WTC11 (cell line): ENCODE measurements at regions not wholly inside any gene's neighbourhood (a gene's known extent, or its start where the extent isn't known, plus 50 kb on each side); places are given as distances from the start of the nearest gene placed in this dataset.

Experiments
- ATAC-seq: fragments of 200-7000 bp; cut with Tn5 transposase; 2 replicates; pipeline ENCODE4 v1.10.0; 2021; ENCODE audit warnings: mild to moderate bottlenecking, moderate library complexity
- CTCF ChIA-PET: fragments of 300-600 bp; sonication (Branson Sonifier 250); formaldehyde crosslinking; loops from one replicate; lab custom pipeline; 2021; ENCODE audit warnings: antibody characterized with exemption; lab: Charles Lee
- POLR2A ChIA-PET: fragments of 350-600 bp; sonication (Branson Sonifier 250); formaldehyde crosslinking; loops from one replicate; lab custom pipeline; 2021; ENCODE audit warnings: antibody characterized with exemption; lab: Charles Lee
- DNase-seq: peaks from one replicate; pipeline ENCODE4 v3.0.0; 2021; ENCODE audit warnings: low spot score
- H3K27ac Mint-ChIP-seq: 2 replicates; pipeline ENCODE4 v1.8.0; 2021; ENCODE audit warnings: mixed read lengths
- H3K27me3 Mint-ChIP-seq: 2 replicates; pipeline ENCODE4 v1.8.0; 2021; ENCODE audit warnings: low read depth, mild to moderate bottlenecking, moderate library complexity, mixed read lengths
- H3K36me3 Mint-ChIP-seq: 2 replicates; pipeline ENCODE4 v1.8.0; 2021; ENCODE audit warnings: mixed read lengths
- H3K4me1 Mint-ChIP-seq: 2 replicates; pipeline ENCODE4 v1.8.0; 2022; ENCODE audit warnings: mixed read lengths
- H3K4me3 Mint-ChIP-seq: 2 replicates; pipeline ENCODE4 v1.8.0; 2021; ENCODE audit warnings: mild to moderate bottlenecking, moderate library complexity, mixed read lengths
- H3K9me3 Mint-ChIP-seq: 2 replicates; pipeline ENCODE4 v1.8.0; 2021; ENCODE audit warnings: mixed read lengths
- ATF2 ChIP-seq: sonication (generic); formaldehyde crosslinking; IDR thresholded peaks from 2 replicates; pipeline ENCODE4 v1.8.1; 2022; ENCODE audit warnings: low read depth, missing genetic modification reagents, borderline replicate concordance
- ATF6 ChIP-seq: sonication (generic); formaldehyde crosslinking; IDR thresholded peaks from 2 replicates; pipeline ENCODE4 v1.8.1; 2023; ENCODE audit warnings: mild to moderate bottlenecking, missing genetic modification reagents
- E2F1 ChIP-seq: sonication (generic); formaldehyde crosslinking; IDR thresholded peaks from 2 replicates; pipeline ENCODE4 v1.8.0; 2022; ENCODE audit warnings: mild to moderate bottlenecking, missing genetic modification reagents
- FOXK1 ChIP-seq: sonication (generic); formaldehyde crosslinking; IDR thresholded peaks from 2 replicates; pipeline ENCODE4 v1.8.0; 2022; ENCODE audit warnings: mild to moderate bottlenecking, moderate library complexity, missing genetic modification reagents
- GRHL2 ChIP-seq: fragments of 250-450 bp; sonication (Bioruptor Pico); IDR thresholded peaks from 2 replicates; pipeline ENCODE4 v1.8.0; 2022; ENCODE audit warnings: mild to moderate bottlenecking, moderate library complexity; ENCODE audit not compliant: insufficient replicate concordance, severe bottlenecking
- HMGA2 ChIP-seq: fragments of 250-450 bp; sonication (Bioruptor Pico); IDR thresholded peaks from 2 replicates; pipeline ENCODE4 v1.4.0; 2021; ENCODE audit warnings: mild to moderate bottlenecking, moderate library complexity
- ZBTB43 ChIP-seq: sonication (generic); formaldehyde crosslinking; IDR thresholded peaks from 2 replicates; pipeline ENCODE4 v1.8.1; 2023; ENCODE audit warnings: mild to moderate bottlenecking, missing genetic modification reagents
- ZNF263 ChIP-seq: sonication (generic); formaldehyde crosslinking; IDR thresholded peaks from 2 replicates; pipeline ENCODE4 v1.8.1; 2022; ENCODE audit warnings: low read depth, mild to moderate bottlenecking, moderate library complexity, missing genetic modification reagents
- ZNF317 ChIP-seq: sonication (generic); formaldehyde crosslinking; IDR thresholded peaks from 2 replicates; pipeline ENCODE4 v1.8.1; 2023; ENCODE audit warnings: low read depth, mild to moderate bottlenecking, moderate library complexity, missing genetic modification reagents, borderline replicate concordance
- ZNF425 ChIP-seq: fragments of 250-450 bp; sonication (Bioruptor Pico); conservative IDR thresholded peaks from 2 replicates; pipeline ENCODE4 v1.9.0; 2021; ENCODE audit warnings: mild to moderate bottlenecking
- ZNF512 ChIP-seq: sonication (generic); formaldehyde crosslinking; IDR thresholded peaks from 2 replicates; pipeline ENCODE4 v1.8.1; 2022; ENCODE audit warnings: missing genetic modification reagents, borderline replicate concordance

- CTCF ChIA-PET, result no interaction called here
- ATAC-seq (no peak), DNase-seq (no peak)
- peaks cover 14% of the 10 kb centered on the region for H3K9me3 Mint-ChIP-seq
- H3K27ac Mint-ChIP-seq, result no peak overlapping the region
- H3K36me3 Mint-ChIP-seq, result peaks cover 10% of the 10 kb centered on the region; the same call in 1 of the 2 replicates
- POLR2A ChIA-PET, result no interaction called here
- H3K27me3 Mint-ChIP-seq, result no peaks in the 10 kb centered on the region; the same call in 1 of the 2 replicates
- TF ChIP-seq ATF6 (CRISPR knock-in tag) (no peak), FOXK1 (CRISPR knock-in tag) (no peak), ZNF263 (CRISPR knock-in tag) (no peak), GRHL2 (no peak), ATF2 (CRISPR knock-in tag) (no peak), HMGA2 (CRISPR knock-in tag) (no peak), E2F1 (CRISPR knock-in tag) (no peak), ZNF425 (CRISPR knock-in tag) (no peak), ZBTB43 (CRISPR knock-in tag) (no peak), ZNF317 (CRISPR knock-in tag) (no peak), ZNF512 (CRISPR knock-in tag) (no peak)
- H3K4me1 Mint-ChIP-seq, result peaks cover 6% of the 10 kb centered on the region
- no peak overlapping the region for H3K4me3 Mint-ChIP-seq
Observed at GRCh38 chr2:236335696-236336574, 71.7 kb upstream of the ASB18 start.
